Nephron progenitor cell (in vitro differentiated cells): ENCODE measurements at regions not wholly inside any gene's neighbourhood (a gene's known extent, or its start where the extent isn't known, plus 50 kb on each side); places are given as distances from the start of the nearest gene placed in this dataset.

Source experiments
- DNase-seq: peaks from one replicate; pipeline ENCODE4 v3.0.0; 2021
- H3K27ac Mint-ChIP-seq: 2 replicates; pipeline ENCODE4 v1.8.0; 2021; ENCODE audit warnings: mild to moderate bottlenecking, moderate library complexity, mixed read lengths
- H3K27me3 Mint-ChIP-seq: 2 replicates; pipeline ENCODE4 v1.8.0; 2021; ENCODE audit warnings: mild to moderate bottlenecking, low read depth, mixed read lengths; ENCODE audit not compliant: poor library complexity
- H3K36me3 Mint-ChIP-seq: 2 replicates; pipeline ENCODE4 v1.8.0; 2021; ENCODE audit warnings: low read depth, mixed read lengths
- H3K4me1 Mint-ChIP-seq: 2 replicates; pipeline ENCODE4 v1.8.0; 2021; ENCODE audit warnings: mixed read lengths
- H3K4me3 Mint-ChIP-seq: 2 replicates; pipeline ENCODE4 v1.8.0; 2021; ENCODE audit warnings: mild to moderate bottlenecking, moderate library complexity, mixed read lengths
- H3K9me3 Mint-ChIP-seq: 2 replicates; pipeline ENCODE4 v1.8.0; 2021; ENCODE audit warnings: mild to moderate bottlenecking, moderate library complexity, mixed read lengths
- TF ChIP-seq, protein P1 (sequence below): fragments of 200-600 bp; sonication (generic); IDR thresholded peaks from 2 replicates; pipeline ENCODE4 v1.5.0; 2021; ENCODE audit warnings: antibody characterized with exemption

DNA sequence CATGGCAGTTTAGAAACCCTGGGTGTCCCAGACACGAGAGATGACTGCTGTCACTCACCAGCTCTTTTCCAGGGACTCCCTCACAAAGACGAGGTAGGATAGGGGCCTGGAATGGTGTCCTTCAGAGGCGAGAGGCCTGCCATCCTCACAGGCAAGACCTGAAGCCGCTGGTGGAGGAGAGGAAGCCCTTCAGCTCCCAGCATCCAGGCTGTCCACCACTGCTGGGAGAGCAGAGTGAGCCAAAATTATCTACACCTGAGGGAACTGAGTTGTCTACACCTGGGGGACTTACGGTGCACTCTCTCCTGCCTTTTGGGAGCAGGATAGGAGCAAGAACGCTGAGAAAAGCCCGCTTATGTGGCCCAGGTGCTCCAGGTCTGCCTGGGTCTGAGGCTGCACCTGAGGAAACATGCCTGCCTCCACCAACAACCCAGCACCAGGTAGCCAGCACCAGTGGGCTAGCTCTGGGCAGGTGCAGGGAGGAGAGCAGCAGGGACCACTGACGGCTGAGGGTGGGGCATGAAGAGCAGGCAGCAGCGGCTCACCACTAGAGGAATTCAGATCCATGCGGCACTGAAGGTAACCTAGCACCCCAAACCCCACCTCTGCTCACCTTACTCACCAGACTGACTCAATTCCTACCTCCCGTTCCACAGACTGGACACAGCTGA lies 357.2 kb downstream of the SH2D4B start:
- H3K36me3 Mint-ChIP-seq = no peaks in the 10 kb centered on the region
- no peak overlapping the region for H3K4me3 Mint-ChIP-seq
- peaks cover 11% of the 10 kb centered on the region for H3K27me3 Mint-ChIP-seq
- TF ChIP-seq, protein P1, sequence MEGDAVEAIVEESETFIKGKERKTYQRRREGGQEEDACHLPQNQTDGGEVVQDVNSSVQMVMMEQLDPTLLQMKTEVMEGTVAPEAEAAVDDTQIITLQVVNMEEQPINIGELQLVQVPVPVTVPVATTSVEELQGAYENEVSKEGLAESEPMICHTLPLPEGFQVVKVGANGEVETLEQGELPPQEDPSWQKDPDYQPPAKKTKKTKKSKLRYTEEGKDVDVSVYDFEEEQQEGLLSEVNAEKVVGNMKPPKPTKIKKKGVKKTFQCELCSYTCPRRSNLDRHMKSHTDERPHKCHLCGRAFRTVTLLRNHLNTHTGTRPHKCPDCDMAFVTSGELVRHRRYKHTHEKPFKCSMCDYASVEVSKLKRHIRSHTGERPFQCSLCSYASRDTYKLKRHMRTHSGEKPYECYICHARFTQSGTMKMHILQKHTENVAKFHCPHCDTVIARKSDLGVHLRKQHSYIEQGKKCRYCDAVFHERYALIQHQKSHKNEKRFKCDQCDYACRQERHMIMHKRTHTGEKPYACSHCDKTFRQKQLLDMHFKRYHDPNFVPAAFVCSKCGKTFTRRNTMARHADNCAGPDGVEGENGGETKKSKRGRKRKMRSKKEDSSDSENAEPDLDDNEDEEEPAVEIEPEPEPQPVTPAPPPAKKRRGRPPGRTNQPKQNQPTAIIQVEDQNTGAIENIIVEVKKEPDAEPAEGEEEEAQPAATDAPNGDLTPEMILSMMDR = no peak
- no peaks in the 10 kb centered on the region for H3K9me3 Mint-ChIP-seq
- H3K27ac Mint-ChIP-seq = no peak overlapping the region
- peaks cover 15% of the 10 kb centered on the region for H3K4me1 Mint-ChIP-seq
- DNase-seq = no peak

DNA sequence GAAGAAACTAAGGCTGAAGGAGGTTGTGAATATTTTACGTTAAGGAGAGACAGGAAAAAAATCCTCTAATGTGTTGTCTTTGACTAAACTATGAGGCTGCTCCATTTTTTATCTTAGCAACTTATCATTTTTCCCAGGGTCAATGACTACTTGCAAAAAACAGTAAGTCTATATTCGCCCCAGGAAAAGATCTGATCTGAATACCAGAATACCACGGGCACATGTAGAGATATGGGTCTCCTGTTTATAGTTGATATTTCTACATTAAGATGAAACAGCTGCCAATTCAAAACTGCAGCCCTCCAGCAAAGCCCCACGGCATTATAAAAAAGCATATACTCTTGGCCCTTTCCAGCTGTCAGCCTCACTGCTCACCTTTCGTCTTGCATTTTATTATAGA lies 358.4 kb downstream of the SH2D4B start:
- Mint-ChIP-seq H3K9me3 (no peaks in the 10 kb centered on the region), H3K27ac (no peak overlapping the region), H3K36me3 (no peaks in the 10 kb centered on the region), H3K27me3 (peaks cover 8% of the 10 kb centered on the region), H3K4me1 (peaks cover 15% of the 10 kb centered on the region), H3K4me3 (no peak overlapping the region)
- TF ChIP-seq, protein P1 = no peak
- DNase-seq = no peak

DNA sequence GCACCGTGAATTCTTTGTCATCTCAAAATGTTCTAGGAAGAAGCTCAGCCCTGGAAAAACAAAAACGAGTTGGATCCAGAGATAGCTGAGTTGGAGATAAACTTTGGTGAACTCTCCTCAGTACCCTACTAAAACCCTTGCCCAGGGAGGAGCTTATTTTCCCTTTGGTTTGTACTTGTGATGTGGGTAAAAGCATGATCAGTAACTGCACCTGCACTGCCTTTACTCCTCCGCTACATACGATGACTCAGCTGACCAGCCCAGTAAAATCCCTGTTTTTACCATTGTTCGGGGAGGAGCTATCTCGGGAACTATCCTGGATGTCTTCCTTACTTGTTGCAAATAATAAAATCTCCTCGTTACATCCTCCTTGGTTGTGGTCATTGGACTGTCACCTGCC lies 359.3 kb downstream of the SH2D4B start:
- DNase-seq = no peak
- H3K4me3 Mint-ChIP-seq = no peak overlapping the region
- H3K27me3 Mint-ChIP-seq = peaks cover 8% of the 10 kb centered on the region
- H3K27ac Mint-ChIP-seq = no peak overlapping the region
- peaks cover 15% of the 10 kb centered on the region for H3K4me1 Mint-ChIP-seq
- H3K36me3 Mint-ChIP-seq = no peaks in the 10 kb centered on the region
- TF ChIP-seq, protein P1 = no peak
- no peaks in the 10 kb centered on the region for H3K9me3 Mint-ChIP-seq

DNA sequence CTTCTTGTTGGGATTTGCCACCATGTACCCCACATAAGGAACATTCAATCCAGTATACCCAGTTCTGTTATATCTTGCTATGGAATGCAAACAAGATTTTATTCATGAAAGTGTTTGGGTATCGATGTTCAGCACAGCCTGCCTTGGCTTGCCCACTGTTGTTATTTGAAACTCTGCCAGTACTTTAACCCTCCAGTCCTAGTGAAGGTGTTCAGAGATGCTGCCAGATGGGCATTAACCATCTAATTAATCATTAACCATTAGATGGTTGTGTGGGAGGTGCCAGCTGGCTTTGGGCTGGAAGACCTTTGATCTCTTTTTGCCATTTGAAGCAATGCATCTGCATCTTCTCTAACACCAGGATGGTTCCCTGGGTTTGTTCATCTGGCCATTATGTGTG lies 363.0 kb downstream of the SH2D4B start:
- Mint-ChIP-seq H3K36me3 (no peaks in the 10 kb centered on the region), H3K9me3 (no peaks in the 10 kb centered on the region), H3K27ac (no peak overlapping the region), H3K4me1 (no peaks in the 10 kb centered on the region), H3K4me3 (no peak overlapping the region), H3K27me3 (peaks cover 3% of the 10 kb centered on the region)
- TF ChIP-seq, protein P1 = no peak
- no peak for DNase-seq

DNA sequence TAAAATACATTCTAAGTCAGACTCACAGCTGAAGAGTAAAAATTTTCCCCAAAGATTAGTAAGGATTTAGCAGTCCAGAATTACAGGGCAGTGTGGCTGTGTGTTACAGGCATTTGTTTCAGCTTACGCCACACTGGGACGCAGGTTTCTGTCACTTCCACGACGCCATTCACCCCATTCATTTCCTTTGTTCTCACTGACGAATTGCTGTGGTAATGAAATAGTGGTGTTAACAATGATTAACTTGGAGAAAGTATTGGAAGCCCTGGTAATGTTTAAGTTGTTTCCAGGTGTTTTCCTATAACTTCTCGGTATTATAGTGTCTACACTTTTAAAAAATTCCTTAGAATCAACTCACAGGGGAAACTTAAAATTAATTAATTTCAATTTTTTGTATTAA lies 370.9 kb downstream of the SH2D4B start:
- Mint-ChIP-seq H3K36me3 (no peaks in the 10 kb centered on the region), H3K4me3 (no peak overlapping the region), H3K9me3 (no peaks in the 10 kb centered on the region), H3K27me3 (no peaks in the 10 kb centered on the region), H3K27ac (no peak overlapping the region), H3K4me1 (peaks cover 19% of the 10 kb centered on the region)
- TF ChIP-seq, protein P1 = no peak
- DNase-seq = no peak

DNA sequence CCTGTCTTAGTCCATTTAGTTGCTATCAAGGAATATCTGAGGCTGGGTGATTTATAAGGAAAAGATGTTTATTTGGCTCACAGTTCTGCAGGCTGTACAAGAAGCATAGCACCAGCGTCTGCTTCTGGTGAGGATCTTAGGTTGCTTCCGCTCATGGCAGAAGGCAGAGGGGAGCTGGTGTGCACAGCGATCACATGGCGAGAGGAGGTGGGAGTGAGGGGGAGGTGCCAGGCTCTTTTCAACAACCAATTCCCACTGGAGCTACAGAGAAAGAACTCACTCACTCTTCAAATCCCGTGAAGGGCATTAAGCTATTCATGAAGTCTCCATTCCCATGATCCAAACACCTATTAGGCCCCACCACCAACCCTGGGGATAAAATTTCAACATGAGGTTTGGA lies 371.6 kb downstream of the SH2D4B start:
- Mint-ChIP-seq H3K4me1 (peaks cover 19% of the 10 kb centered on the region), H3K36me3 (no peaks in the 10 kb centered on the region), H3K27ac (peak overlapping the region; percentile 82), H3K4me3 (no peak overlapping the region), H3K27me3 (no peaks in the 10 kb centered on the region), H3K9me3 (no peaks in the 10 kb centered on the region)
- DNase-seq = no peak
- TF ChIP-seq, protein P1 = no peak
